ENCODE measurements at regions not wholly inside any gene's neighbourhood (a gene's known extent, or its start where the extent isn't known, plus 50 kb on each side); places are given as distances from the start of the nearest gene placed in this dataset.

DNA sequence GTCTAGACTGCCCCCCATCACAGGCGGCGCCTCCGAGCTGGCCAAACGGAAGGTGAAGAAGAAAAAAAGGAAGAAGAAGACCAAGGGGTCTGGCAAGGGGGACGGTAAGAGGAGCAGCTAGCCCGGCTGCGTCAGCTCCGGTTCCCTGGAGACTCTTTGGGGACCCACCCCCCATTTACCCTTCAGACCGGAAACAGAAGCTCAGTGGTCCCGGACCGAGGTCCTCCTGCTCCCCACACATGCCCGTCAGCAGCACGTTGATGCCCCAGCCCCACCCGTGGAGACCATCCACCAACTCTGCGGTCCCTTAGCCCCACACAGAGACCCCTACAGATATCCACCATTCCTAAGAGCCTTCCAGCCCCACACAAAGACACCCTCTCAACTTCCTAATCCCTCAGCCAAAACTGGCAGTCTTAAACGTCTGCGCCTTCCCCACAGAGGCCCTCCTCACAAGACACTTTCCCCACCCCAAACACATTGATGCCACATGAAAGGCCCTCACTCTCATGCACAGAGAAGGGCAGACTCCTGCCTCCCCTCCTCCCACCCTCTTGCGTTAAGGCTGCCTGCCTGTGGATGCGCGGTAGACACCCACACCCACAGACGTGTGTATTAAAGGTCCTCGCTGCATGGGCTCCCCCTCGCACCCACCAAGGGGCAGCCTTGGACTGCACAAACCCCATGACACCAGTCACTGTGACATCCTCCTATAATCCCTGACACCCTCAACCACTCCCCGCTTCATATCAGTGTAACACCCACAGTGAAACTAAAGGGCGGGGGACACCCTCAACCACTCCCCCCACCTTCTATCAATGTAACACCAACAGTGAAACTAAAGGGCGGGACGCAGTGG lies 58.2 kb upstream of the RPH3AL start:
- TF ChIP-seq, protein P1, sequence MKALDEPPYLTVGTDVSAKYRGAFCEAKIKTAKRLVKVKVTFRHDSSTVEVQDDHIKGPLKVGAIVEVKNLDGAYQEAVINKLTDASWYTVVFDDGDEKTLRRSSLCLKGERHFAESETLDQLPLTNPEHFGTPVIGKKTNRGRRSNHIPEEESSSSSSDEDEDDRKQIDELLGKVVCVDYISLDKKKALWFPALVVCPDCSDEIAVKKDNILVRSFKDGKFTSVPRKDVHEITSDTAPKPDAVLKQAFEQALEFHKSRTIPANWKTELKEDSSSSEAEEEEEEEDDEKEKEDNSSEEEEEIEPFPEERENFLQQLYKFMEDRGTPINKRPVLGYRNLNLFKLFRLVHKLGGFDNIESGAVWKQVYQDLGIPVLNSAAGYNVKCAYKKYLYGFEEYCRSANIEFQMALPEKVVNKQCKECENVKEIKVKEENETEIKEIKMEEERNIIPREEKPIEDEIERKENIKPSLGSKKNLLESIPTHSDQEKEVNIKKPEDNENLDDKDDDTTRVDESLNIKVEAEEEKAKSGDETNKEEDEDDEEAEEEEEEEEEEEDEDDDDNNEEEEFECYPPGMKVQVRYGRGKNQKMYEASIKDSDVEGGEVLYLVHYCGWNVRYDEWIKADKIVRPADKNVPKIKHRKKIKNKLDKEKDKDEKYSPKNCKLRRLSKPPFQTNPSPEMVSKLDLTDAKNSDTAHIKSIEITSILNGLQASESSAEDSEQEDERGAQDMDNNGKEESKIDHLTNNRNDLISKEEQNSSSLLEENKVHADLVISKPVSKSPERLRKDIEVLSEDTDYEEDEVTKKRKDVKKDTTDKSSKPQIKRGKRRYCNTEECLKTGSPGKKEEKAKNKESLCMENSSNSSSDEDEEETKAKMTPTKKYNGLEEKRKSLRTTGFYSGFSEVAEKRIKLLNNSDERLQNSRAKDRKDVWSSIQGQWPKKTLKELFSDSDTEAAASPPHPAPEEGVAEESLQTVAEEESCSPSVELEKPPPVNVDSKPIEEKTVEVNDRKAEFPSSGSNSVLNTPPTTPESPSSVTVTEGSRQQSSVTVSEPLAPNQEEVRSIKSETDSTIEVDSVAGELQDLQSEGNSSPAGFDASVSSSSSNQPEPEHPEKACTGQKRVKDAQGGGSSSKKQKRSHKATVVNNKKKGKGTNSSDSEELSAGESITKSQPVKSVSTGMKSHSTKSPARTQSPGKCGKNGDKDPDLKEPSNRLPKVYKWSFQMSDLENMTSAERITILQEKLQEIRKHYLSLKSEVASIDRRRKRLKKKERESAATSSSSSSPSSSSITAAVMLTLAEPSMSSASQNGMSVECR (CRISPR knock-in tag; IDR thresholded peaks at IDR 0.05; ENCODE audit: borderline replicate concordance), result 0 out of 2 replicates have a peak, but pooled peaks have one; percentile 35
- TF ChIP-seq, protein P2, sequence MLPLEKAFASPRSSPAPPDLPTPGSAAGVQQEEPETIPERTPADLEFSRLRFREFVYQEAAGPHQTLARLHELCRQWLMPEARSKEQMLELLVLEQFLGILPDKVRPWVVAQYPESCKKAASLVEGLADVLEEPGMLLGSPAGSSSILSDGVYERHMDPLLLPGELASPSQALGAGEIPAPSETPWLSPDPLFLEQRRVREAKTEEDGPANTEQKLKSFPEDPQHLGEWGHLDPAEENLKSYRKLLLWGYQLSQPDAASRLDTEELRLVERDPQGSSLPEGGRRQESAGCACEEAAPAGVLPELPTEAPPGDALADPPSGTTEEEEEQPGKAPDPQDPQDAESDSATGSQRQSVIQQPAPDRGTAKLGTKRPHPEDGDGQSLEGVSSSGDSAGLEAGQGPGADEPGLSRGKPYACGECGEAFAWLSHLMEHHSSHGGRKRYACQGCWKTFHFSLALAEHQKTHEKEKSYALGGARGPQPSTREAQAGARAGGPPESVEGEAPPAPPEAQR (CRISPR knock-in tag; IDR thresholded peaks at IDR 0.05), result no peak
- TF ChIP-seq, protein P3, sequence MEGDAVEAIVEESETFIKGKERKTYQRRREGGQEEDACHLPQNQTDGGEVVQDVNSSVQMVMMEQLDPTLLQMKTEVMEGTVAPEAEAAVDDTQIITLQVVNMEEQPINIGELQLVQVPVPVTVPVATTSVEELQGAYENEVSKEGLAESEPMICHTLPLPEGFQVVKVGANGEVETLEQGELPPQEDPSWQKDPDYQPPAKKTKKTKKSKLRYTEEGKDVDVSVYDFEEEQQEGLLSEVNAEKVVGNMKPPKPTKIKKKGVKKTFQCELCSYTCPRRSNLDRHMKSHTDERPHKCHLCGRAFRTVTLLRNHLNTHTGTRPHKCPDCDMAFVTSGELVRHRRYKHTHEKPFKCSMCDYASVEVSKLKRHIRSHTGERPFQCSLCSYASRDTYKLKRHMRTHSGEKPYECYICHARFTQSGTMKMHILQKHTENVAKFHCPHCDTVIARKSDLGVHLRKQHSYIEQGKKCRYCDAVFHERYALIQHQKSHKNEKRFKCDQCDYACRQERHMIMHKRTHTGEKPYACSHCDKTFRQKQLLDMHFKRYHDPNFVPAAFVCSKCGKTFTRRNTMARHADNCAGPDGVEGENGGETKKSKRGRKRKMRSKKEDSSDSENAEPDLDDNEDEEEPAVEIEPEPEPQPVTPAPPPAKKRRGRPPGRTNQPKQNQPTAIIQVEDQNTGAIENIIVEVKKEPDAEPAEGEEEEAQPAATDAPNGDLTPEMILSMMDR (IDR thresholded peaks at IDR 0.05), result no peak
- TF ChIP-seq ZBTB21 (CRISPR knock-in tag; IDR thresholded peaks at IDR 0.05; ENCODE audit: borderline replicate concordance) (no peak), NR1H2 (CRISPR knock-in tag; IDR thresholded peaks at IDR 0.05) (no peak), SOX15 (CRISPR knock-in tag; IDR thresholded peaks at IDR 0.05) (no peak), ZNF396 (CRISPR knock-in tag; IDR thresholded peaks at IDR 0.05; ENCODE audit: borderline replicate concordance) (no peak), GABPB1 (CRISPR knock-in tag; IDR thresholded peaks at IDR 0.05) (no peak), KAT7 (CRISPR knock-in tag; IDR thresholded peaks at IDR 0.05; ENCODE audit: borderline replicate concordance) (no peak), PREB (CRISPR knock-in tag; IDR thresholded peaks at IDR 0.05; ENCODE audit: borderline replicate concordance) (no peak), ETV6 (CRISPR knock-in tag; IDR thresholded peaks at IDR 0.05) (no peak), AR (CRISPR knock-in tag; IDR thresholded peaks at IDR 0.05) (no peak)
- TF ChIP-seq, protein P4, sequence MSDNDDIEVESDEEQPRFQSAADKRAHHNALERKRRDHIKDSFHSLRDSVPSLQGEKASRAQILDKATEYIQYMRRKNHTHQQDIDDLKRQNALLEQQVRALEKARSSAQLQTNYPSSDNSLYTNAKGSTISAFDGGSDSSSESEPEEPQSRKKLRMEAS (CRISPR knock-in tag; IDR thresholded peaks at IDR 0.05), result no peak
- TF ChIP-seq, protein P5, sequence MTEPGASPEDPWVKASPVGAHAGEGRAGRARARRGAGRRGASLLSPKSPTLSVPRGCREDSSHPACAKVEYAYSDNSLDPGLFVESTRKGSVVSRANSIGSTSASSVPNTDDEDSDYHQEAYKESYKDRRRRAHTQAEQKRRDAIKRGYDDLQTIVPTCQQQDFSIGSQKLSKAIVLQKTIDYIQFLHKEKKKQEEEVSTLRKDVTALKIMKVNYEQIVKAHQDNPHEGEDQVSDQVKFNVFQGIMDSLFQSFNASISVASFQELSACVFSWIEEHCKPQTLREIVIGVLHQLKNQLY (CRISPR knock-in tag; IDR thresholded peaks at IDR 0.05), result no peak
